H1 (cell line): ENCODE measurements at regions not wholly inside any gene's neighbourhood (a gene's known extent, or its start where the extent isn't known, plus 50 kb on each side); places are given as distances from the start of the nearest gene placed in this dataset.

ENCODE experiments used
- CTCF ChIA-PET: fragments of 300-600 bp; sonication (Branson Sonifier 250); formaldehyde crosslinking; loops from one replicate; lab custom pipeline; 2021; ENCODE audit not compliant: partially characterized antibody; lab: Charles Lee
- POLR2A ChIA-PET: fragments of 300-600 bp; sonication (Branson Sonifier 250); formaldehyde crosslinking; loops from one replicate; lab custom pipeline; 2021; ENCODE audit warnings: inconsistent platforms; ENCODE audit not compliant: partially characterized antibody; lab: Charles Lee
- DNase-seq, 2 experiments: peaks; one replicate each; pipeline versions ENCODE4 v3.0.0 to v3.0.0-alpha.2; 2010 to 2022; ENCODE audit warnings: low spot score in 2 of 2, low read depth in 1 of 2, mixed read lengths in 1 of 2
- FAIRE-seq: peaks from 2 replicates; lab custom pipeline; 2011; peaks lifted over from hg19 to GRCh38; lab: Jason Lieb, UNC
- H2AFZ ChIP-seq: 2 replicates; pipeline ENCODE4 v1.8.1; 2012; ENCODE audit warnings: low read length, inconsistent platforms
- H2AK5ac ChIP-seq: 2 replicates; pipeline ENCODE4 v1.6.1; 2013; ENCODE audit warnings: low read depth, low read length
- H2BK120ac ChIP-seq: replicated peaks from 2 replicates; pipeline ENCODE3; 2013; ENCODE audit warnings: low read depth, low read length, inconsistent platforms
- H2BK12ac ChIP-seq: 2 replicates; pipeline ENCODE4 v1.6.1; 2013; ENCODE audit warnings: low read depth, low read length
- H2BK15ac ChIP-seq: 2 replicates; pipeline ENCODE4 v1.6.1; 2013; ENCODE audit warnings: low read length
- H2BK20ac ChIP-seq: 2 replicates; pipeline ENCODE4 v1.6.1; 2013; ENCODE audit warnings: low read length
- H2BK5ac ChIP-seq: 2 replicates; pipeline ENCODE4 v1.6.1; 2013; ENCODE audit warnings: low read depth, low read length
- H3K14ac ChIP-seq: 2 replicates; pipeline ENCODE4 v1.6.1; 2013; ENCODE audit warnings: inconsistent platforms; ENCODE audit not compliant: insufficient read length
- H3K18ac ChIP-seq: 2 replicates; pipeline ENCODE4 v1.6.1; 2013; ENCODE audit warnings: low read length; ENCODE audit errors: extremely low read depth
- H3K23ac ChIP-seq: 2 replicates; pipeline ENCODE4 v1.6.1; 2013; ENCODE audit warnings: inconsistent platforms; ENCODE audit not compliant: insufficient read length
- H3K23me2 ChIP-seq: 2 replicates; pipeline ENCODE4 v1.6.1; 2013; ENCODE audit warnings: low read depth, low read length
- H3K27ac ChIP-seq: 2 replicates; pipeline ENCODE4 v1.6.1; 2011; ENCODE audit warnings: low read depth, low read length, inconsistent platforms
- H3K27me3 ChIP-seq, 4 experiments: replicated peaks in 1 of 4; 1 replicate in 1 of 4; 2 replicates in 3 of 4; pipeline versions ENCODE4 v1.6.1 to v1.8.1; 2011 to 2013; ENCODE audit warnings: low read length in 3 of 4, mild to moderate bottlenecking in 3 of 4, inconsistent platforms in 2 of 4, mixed read lengths in 2 of 4, moderate library complexity in 1 of 4; ENCODE audit not compliant: control insufficient read depth in 3 of 4, insufficient read depth in 3 of 4; ENCODE audit errors: extremely low read depth in 1 of 4
- H3K36me3 ChIP-seq, 4 experiments: 2 replicates each; pipeline versions ENCODE4 v1.6.1 to v1.8.1; 2011 to 2013; ENCODE audit warnings: mild to moderate bottlenecking in 4 of 4, low read length in 3 of 4, moderate library complexity in 2 of 4, control low read depth in 1 of 4, inconsistent platforms in 1 of 4; ENCODE audit not compliant: insufficient read depth in 4 of 4, control insufficient read depth in 2 of 4
- H3K4ac ChIP-seq: replicated peaks from 2 replicates; pipeline ENCODE3; 2013; ENCODE audit warnings: low read length, low read depth, mixed read lengths, inconsistent platforms; ENCODE audit not compliant: insufficient read length
- H3K4me1 ChIP-seq, 4 experiments: replicated peaks in 1 of 4; 1 replicate in 1 of 4; 2 replicates in 3 of 4; pipeline versions ENCODE4 v1.6.1 to v1.8.1; 2011 to 2013; ENCODE audit warnings: low read length in 3 of 4, inconsistent platforms in 2 of 4, mixed read lengths in 1 of 4; ENCODE audit not compliant: insufficient read depth in 4 of 4, control insufficient read depth in 3 of 4
- H3K4me2 ChIP-seq, 2 experiments: 2 replicates each; pipeline versions ENCODE4 v1.6.1 to v1.8.1; 2011 to 2013; ENCODE audit warnings: low read depth in 2 of 2, low read length in 2 of 2, control low read depth in 1 of 2, inconsistent platforms in 1 of 2, mild to moderate bottlenecking in 1 of 2; ENCODE audit not compliant: insufficient read depth in 1 of 2
- H3K4me3 ChIP-seq, 4 experiments: fragments of 200-600, 300-600 bp in 1 of 4; sonication (generic), shearing (Covaris generic), sonication (Bioruptor Twin) in 1 of 4; 2 replicates each; pipeline versions ENCODE4 v1.5.1 to v1.8.1; 2011 to 2016; ENCODE audit warnings: low read length in 4 of 4, low read depth in 3 of 4, control low read depth in 2 of 4, inconsistent platforms in 2 of 4, mild to moderate bottlenecking in 2 of 4, mixed read lengths in 1 of 4, moderate library complexity in 1 of 4; ENCODE audit not compliant: insufficient read depth in 2 of 4; ENCODE audit errors: extremely low read depth in 1 of 4
- H3K56ac ChIP-seq: replicated peaks from 2 replicates; pipeline ENCODE3; 2013; ENCODE audit warnings: low read depth, mild to moderate bottlenecking, mixed read lengths, low read length, inconsistent platforms; ENCODE audit not compliant: insufficient read length
- H3K79me1 ChIP-seq: 2 replicates; pipeline ENCODE4 v1.6.1; 2013; ENCODE audit warnings: low read depth, low read length, control low read depth
- H3K79me2 ChIP-seq, 2 experiments: 2 replicates each; pipeline versions ENCODE4 v1.6.1 to v1.8.1; 2012 to 2013; ENCODE audit warnings: low read length in 2 of 2, mild to moderate bottlenecking in 2 of 2, inconsistent platforms in 1 of 2; ENCODE audit not compliant: insufficient read depth in 2 of 2, control insufficient read depth in 1 of 2
- H3K9ac ChIP-seq, 4 experiments: replicated peaks in 1 of 4; 1 replicate in 1 of 4; 2 replicates in 3 of 4; pipeline versions ENCODE4 v1.6.1 to v1.8.1; 2011 to 2013; ENCODE audit warnings: low read depth in 3 of 4, low read length in 3 of 4, control low read depth in 2 of 4, mild to moderate bottlenecking in 2 of 4, moderate library complexity in 2 of 4, inconsistent platforms in 1 of 4; ENCODE audit errors: extremely low read depth in 1 of 4
- H3K9me3 ChIP-seq, 2 experiments: 2 replicates each; pipeline versions ENCODE4 v1.6.1 to v1.8.1; 2012 to 2013; ENCODE audit warnings: mild to moderate bottlenecking in 2 of 2, moderate library complexity in 2 of 2, control low read depth in 1 of 2, inconsistent platforms in 1 of 2, low read depth in 1 of 2, low read length in 1 of 2, mixed read lengths in 1 of 2; ENCODE audit not compliant: insufficient read depth in 2 of 2
- H4K20me1 ChIP-seq, 2 experiments: replicated peaks in 1 of 2; 2 replicates each; pipeline versions ENCODE3 to v1.8.1; 2011 to 2013; ENCODE audit warnings: inconsistent platforms in 2 of 2, low read length in 2 of 2, mild to moderate bottlenecking in 1 of 2; ENCODE audit not compliant: insufficient read depth in 2 of 2, control insufficient read depth in 1 of 2
- H4K5ac ChIP-seq: 2 replicates; pipeline ENCODE4 v1.6.1; 2013; ENCODE audit warnings: low read length, low read depth, mixed read lengths, inconsistent platforms; ENCODE audit not compliant: insufficient read length
- H4K8ac ChIP-seq: 2 replicates; pipeline ENCODE4 v1.8.0; 2013; ENCODE audit warnings: mild to moderate bottlenecking, moderate library complexity, low read length, inconsistent platforms; ENCODE audit not compliant: insufficient read depth; ENCODE audit errors: extremely low read depth
- H4K91ac ChIP-seq: replicated peaks from 2 replicates; pipeline ENCODE3; 2013; ENCODE audit warnings: low read length, mixed read lengths, inconsistent platforms; ENCODE audit not compliant: insufficient read length
- FOSL1 ChIP-seq: IDR thresholded peaks from 2 replicates; pipeline ENCODE4 v1.6.1; 2011; ENCODE audit warnings: mild to moderate bottlenecking, low read depth, low read length, moderate library complexity; ENCODE audit not compliant: insufficient read depth
- HDAC6 ChIP-seq: IDR thresholded peaks from one replicate; pipeline ENCODE4 v1.7.1; 2012; ENCODE audit warnings: low read depth, mild to moderate bottlenecking, inconsistent platforms, low read length, moderate library complexity
- KDM4A ChIP-seq: IDR thresholded peaks from one replicate; pipeline ENCODE4 v1.7.1; 2012; ENCODE audit warnings: low read depth, mild to moderate bottlenecking, moderate library complexity, low read length, inconsistent platforms; ENCODE audit not compliant: severe bottlenecking
- SP1 ChIP-seq: IDR thresholded peaks from 2 replicates; pipeline ENCODE4 v1.6.1; 2011; ENCODE audit warnings: low read depth, low read length
- SP2 ChIP-seq: IDR thresholded peaks from 2 replicates; pipeline ENCODE4 v1.6.1; 2012; ENCODE audit warnings: mild to moderate bottlenecking, low read length, inconsistent platforms
- SUZ12 ChIP-seq: fragments of 200-600 bp; sonication (generic); IDR thresholded peaks from 2 replicates; pipeline ENCODE4 v1.6.1; 2012; ENCODE audit warnings: mild to moderate bottlenecking, inconsistent platforms, low read length, moderate library complexity, mixed read lengths
- TAF1 ChIP-seq: IDR thresholded peaks from 2 replicates; pipeline ENCODE4 v1.6.1; 2011; ENCODE audit warnings: mild to moderate bottlenecking, low read depth, low read length
- WGBS, 2 experiments: shearing (Covaris generic) in 1 of 2; methylation state at CpG; one replicate each; pipeline versions ENCODE4 v1.1.6 to v1.1.7; 2013 to 2015; ENCODE audit warnings: low lambda C conversion rate in 2 of 2, mixed read lengths in 2 of 2, inconsistent platforms in 1 of 2, low coverage in 1 of 2, missing lambda C conversion rate in 1 of 2; ENCODE audit not compliant: insufficient replicate concordance in 2 of 2, insufficient coverage in 1 of 2, insufficient read length in 1 of 2; ENCODE audit errors: extremely low coverage in 1 of 2, missing lambda C conversion rate in 1 of 2; 5-methylcytosine and 5-hydroxymethylcytosine counted together

DNA sequence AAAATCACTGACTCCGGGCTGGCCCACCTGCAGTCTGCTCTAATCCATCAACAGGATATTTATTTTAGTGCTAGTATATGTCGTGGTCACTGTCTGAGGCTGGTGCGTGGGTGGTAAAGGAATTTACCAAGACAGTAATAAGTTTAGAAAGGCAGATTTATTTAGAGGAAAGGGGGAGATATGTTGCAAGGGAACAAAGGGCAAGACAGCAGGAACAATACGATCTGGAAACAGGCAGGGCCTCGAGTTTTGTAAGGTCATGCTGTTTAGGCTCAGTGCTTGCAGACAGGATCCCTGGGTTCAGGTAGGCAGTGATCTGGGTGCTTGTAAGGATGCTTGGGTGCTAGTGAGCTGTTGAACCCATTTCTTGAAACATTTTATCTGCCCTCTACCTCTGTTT lies 748.2 kb upstream of the SLITRK5 start:
- Histone ChIP-seq H3K9ac (no peak overlapping the region), H3K27ac (no peak overlapping the region), H3K23ac (no peak overlapping the region), H3K79me2 (no peaks in the 10 kb centered on the region), H3K36me3 (no peaks in the 10 kb centered on the region), H3K9me3 (0 out of 4 replicates have a peak, but pooled peaks cover 3 to 7% of the 10 kb centered on the region in 2 experiments), H3K79me1 (no peaks in the 10 kb centered on the region), H4K8ac (no peak overlapping the region), H3K18ac (no peak overlapping the region), H2AFZ (no peak overlapping the region), H2BK15ac (no peak overlapping the region), H2AK5ac (no peak overlapping the region), H3K14ac (no peak overlapping the region), H3K27me3 (no peaks in the 10 kb centered on the region), H2BK5ac (no peak overlapping the region), H2BK20ac (no peak overlapping the region), H3K4ac (no peak overlapping the region), H3K23me2 (no peaks in the 10 kb centered on the region), H2BK120ac (no peak overlapping the region), H3K4me2 (no peak overlapping the region), H2BK12ac (no peak overlapping the region), H3K4me3 (no peak overlapping the region), H4K20me1 (no peaks in the 10 kb centered on the region), H4K5ac (no peak overlapping the region), H4K91ac (no peak overlapping the region), H3K56ac (no peak overlapping the region), H3K4me1 (peaks cover 0 to 9% (median under 1%) of the 10 kb centered on the region in 4 experiments; a peak in 4 of 7 replicates)
- DNase-seq (no peak), FAIRE-seq (no peak)
- POLR2A ChIA-PET, result no interaction called here
- TF ChIP-seq SP2 (no peak), TAF1 (no peak), FOSL1 (no peak), KDM4A (no peak), SP1 (no peak), HDAC6 (no peak), SUZ12 (no peak)
- CTCF ChIA-PET, result interaction anchor here (0.7 kb wide), 1 partner anchor 114 kb away, joined by 3 read pairs; no protein-coding TSS in a partner anchor
- WGBS, 2 experiments, result 72% methylated on average over 5 of the region's 5 CpGs; no CpG with 5 or more reads in 1 of the 2 experiments
